HFFc6 (cell line): ENCODE measurements at regions not wholly inside any gene's neighbourhood (a gene's known extent, or its start where the extent isn't known, plus 50 kb on each side); places are given as distances from the start of the nearest gene placed in this dataset.
"Not testable (repeated sequence)": the region's sequence is repeated elsewhere in the genome, so short reads cannot be mapped to it uniquely, and the experiment has no call there.

Source experiments
- DNase-seq: peaks from one replicate; pipeline ENCODE4 v3.0.0-alpha.2; 2018
- H3K27ac Mint-ChIP-seq: 2 replicates; pipeline ENCODE4 v1.8.0; 2020; ENCODE audit warnings: mild to moderate bottlenecking, mixed read lengths
- H3K27me3 Mint-ChIP-seq: 2 replicates; pipeline ENCODE4 v1.8.0; 2021; ENCODE audit warnings: mild to moderate bottlenecking, moderate library complexity, mixed read lengths; ENCODE audit not compliant: insufficient read depth
- H3K36me3 Mint-ChIP-seq: 2 replicates; pipeline ENCODE4 v1.8.0; 2021; ENCODE audit warnings: low read depth, mixed read lengths
- H3K4me1 Mint-ChIP-seq: 2 replicates; pipeline ENCODE4 v1.8.0; 2020; ENCODE audit warnings: low read depth, mixed read lengths
- H3K4me3 Mint-ChIP-seq: 2 replicates; pipeline ENCODE4 v1.8.0; 2020; ENCODE audit warnings: mild to moderate bottlenecking, moderate library complexity, mixed read lengths
- H3K9me3 Mint-ChIP-seq: 2 replicates; pipeline ENCODE4 v1.8.0; 2020; ENCODE audit warnings: mild to moderate bottlenecking, mixed read lengths
- TF ChIP-seq, protein P1 (sequence below): fragments of 200-600 bp; sonication (generic); IDR thresholded peaks from 2 replicates; pipeline ENCODE4 v1.5.0; 2021; ENCODE audit warnings: antibody characterized with exemption, mild to moderate bottlenecking

DNA sequence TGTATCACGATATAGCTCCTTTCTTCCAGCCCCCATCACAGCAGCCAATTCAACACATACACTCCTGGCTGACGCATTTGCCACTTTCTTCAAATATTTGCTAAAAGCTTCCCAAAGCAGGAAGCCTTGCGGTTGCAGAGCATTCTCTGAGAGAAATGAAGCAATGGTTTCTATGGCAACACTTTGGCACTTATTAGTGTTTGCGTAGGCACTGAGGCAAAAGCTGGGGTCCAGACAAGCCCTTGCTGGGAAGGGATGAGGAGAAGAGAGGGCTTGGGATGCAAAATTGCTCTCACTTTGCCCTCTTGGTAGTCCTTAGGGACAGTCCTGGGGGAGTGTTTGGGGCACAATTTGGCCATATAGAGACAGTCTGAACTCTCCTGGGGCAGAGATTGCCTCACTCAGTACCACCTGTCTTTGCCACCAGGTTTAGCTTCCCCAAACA is 55.0 kb upstream of the PAK3 start:
- H3K4me3 Mint-ChIP-seq, result no peak overlapping the region
- TF ChIP-seq, protein P1, sequence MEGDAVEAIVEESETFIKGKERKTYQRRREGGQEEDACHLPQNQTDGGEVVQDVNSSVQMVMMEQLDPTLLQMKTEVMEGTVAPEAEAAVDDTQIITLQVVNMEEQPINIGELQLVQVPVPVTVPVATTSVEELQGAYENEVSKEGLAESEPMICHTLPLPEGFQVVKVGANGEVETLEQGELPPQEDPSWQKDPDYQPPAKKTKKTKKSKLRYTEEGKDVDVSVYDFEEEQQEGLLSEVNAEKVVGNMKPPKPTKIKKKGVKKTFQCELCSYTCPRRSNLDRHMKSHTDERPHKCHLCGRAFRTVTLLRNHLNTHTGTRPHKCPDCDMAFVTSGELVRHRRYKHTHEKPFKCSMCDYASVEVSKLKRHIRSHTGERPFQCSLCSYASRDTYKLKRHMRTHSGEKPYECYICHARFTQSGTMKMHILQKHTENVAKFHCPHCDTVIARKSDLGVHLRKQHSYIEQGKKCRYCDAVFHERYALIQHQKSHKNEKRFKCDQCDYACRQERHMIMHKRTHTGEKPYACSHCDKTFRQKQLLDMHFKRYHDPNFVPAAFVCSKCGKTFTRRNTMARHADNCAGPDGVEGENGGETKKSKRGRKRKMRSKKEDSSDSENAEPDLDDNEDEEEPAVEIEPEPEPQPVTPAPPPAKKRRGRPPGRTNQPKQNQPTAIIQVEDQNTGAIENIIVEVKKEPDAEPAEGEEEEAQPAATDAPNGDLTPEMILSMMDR, result no peak
- DNase-seq, result no peak
- H3K9me3 Mint-ChIP-seq, result peaks cover 7% of the 10 kb centered on the region
- no peaks in the 10 kb centered on the region for H3K36me3 Mint-ChIP-seq
- H3K27ac Mint-ChIP-seq, result no peak overlapping the region
- H3K4me1 Mint-ChIP-seq, result no peaks in the 10 kb centered on the region
- H3K27me3 Mint-ChIP-seq, result no peaks in the 10 kb centered on the region; the same call in 1 of the 2 replicates

DNA sequence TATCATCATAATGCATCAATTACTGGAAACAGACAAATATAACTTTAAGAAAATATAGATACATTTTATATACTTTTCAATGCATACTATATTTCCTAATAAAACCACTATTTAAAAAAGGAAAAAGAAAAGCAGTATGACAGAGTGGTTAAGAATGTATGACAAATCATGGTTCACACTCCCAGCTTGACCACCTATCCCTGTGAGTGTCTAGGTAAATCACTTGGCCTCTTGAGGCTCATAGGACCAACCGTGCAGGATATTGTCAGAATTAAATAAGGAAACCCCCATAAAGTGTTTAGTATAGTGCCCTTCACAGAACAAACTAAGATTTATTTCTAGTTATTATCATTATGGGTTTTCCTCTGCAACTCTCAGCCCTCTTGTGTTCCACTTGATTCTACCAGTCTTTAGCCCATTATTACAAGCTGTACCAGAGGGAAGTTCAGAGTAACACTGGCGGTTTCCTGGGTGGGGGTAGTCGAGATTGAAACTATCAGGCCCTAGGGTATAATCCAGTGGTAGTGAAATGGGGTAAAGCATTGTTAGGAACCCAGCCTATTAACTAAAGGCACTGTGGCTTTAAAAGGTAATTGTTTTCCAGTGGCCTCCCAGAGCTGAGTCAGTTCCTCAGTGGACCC is 55.5 kb upstream of the PAK3 start:
- TF ChIP-seq, protein P1, result no peak

DNA sequence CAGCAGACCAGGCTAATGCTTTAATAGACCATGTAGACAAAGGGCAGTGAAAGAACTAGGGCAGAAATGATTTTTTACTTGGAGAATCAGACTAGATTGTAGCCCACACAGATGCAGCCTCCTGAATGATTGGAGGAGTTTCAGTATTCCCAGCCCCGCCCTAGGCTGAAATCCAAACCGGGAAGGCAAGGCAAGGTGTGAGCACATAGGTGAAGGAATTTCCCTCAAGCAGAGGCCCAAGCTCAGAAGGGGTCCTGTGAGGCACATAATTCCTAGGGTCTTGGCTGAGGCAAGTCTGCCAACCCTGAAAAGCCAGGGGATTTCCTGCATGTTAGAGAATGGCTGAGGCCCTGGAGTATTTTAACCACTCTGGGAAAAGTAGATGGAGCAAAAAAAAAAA is 56.4 kb upstream of the PAK3 start:
- TF ChIP-seq, protein P1, result no peak
- DNase-seq, result no peak
- no peak overlapping the region for H3K4me3 Mint-ChIP-seq
- no peaks in the 10 kb centered on the region for H3K4me1 Mint-ChIP-seq
- H3K27ac Mint-ChIP-seq, result no peak overlapping the region
- no peaks in the 10 kb centered on the region; the same call in 1 of the 2 replicates for H3K27me3 Mint-ChIP-seq
- H3K36me3 Mint-ChIP-seq, result no peaks in the 10 kb centered on the region
- H3K9me3 Mint-ChIP-seq, result peaks cover 7% of the 10 kb centered on the region

More for the DNA sequence above, 55.5 kb upstream of the PAK3 start:
- peaks cover 7% of the 10 kb centered on the region for H3K9me3 Mint-ChIP-seq
- no peak overlapping the region for H3K4me3 Mint-ChIP-seq
- no peak overlapping the region for H3K27ac Mint-ChIP-seq
- H3K27me3 Mint-ChIP-seq, result no peaks in the 10 kb centered on the region; the same call in 1 of the 2 replicates
- H3K4me1 Mint-ChIP-seq, result no peaks in the 10 kb centered on the region
- H3K36me3 Mint-ChIP-seq, result no peaks in the 10 kb centered on the region
- no peak for DNase-seq

GRCh38 chrX:111035991-111036390 is 60.0 kb upstream of the PAK3 start:
- no peak overlapping the region for H3K4me3 Mint-ChIP-seq
- H3K4me1 Mint-ChIP-seq, result no peaks in the 10 kb centered on the region
- TF ChIP-seq, protein P1, result no peak

DNA sequence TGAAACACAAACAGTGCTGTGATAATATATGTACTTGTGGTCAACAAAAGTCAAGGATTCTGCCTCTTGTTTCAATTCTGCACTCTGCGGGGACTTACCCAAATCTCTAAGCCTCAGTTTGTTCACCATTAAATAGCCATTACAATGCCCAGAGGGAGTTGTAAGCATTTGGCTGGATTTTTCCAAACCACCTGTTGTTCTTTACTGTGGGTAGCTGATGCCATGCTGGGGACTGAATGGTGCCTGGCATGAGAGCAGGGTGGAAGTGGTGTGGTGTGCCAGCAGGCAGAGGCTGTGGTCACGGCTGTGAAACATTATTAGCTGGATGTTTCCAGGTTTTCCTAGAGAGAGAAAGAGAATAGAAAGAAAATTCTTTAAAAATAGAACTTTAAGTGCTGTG is 60.7 kb upstream of the PAK3 start:
- no peaks in the 10 kb centered on the region for H3K27me3 Mint-ChIP-seq
- TF ChIP-seq, protein P1, result no peak
- H3K4me3 Mint-ChIP-seq, result no peak overlapping the region
- H3K27ac Mint-ChIP-seq, result no peak overlapping the region
- DNase-seq, result no peak
- H3K36me3 Mint-ChIP-seq, result no peaks in the 10 kb centered on the region
- no peaks in the 10 kb centered on the region for H3K9me3 Mint-ChIP-seq
- no peaks in the 10 kb centered on the region for H3K4me1 Mint-ChIP-seq

More at GRCh38 chrX:111035991-111036390, 60.0 kb upstream of the PAK3 start:
- H3K27me3 Mint-ChIP-seq, result no peaks in the 10 kb centered on the region
- H3K9me3 Mint-ChIP-seq, result no peaks in the 10 kb centered on the region
- H3K36me3 Mint-ChIP-seq, result no peaks in the 10 kb centered on the region
- H3K27ac Mint-ChIP-seq, result no peak overlapping the region
- DNase-seq, result no peak

- DNase-seq, H3K27me3 Mint-ChIP-seq, H3K4me1 Mint-ChIP-seq, H3K27ac Mint-ChIP-seq, H3K4me3 Mint-ChIP-seq, H3K36me3 Mint-ChIP-seq, H3K9me3 Mint-ChIP-seq: not testable (repeated sequence)
Observed at GRCh38 chrX:111022998-111023397, 73.0 kb upstream of the PAK3 start.
